ENCODE measurements at regions not wholly inside any gene's neighbourhood (a gene's known extent, or its start where the extent isn't known, plus 50 kb on each side); places are given as distances from the start of the nearest gene placed in this dataset.
A peak's percentile ranks its signal among the peaks of the same experiment; 100 is the strongest.

- peak in 2 of 5 donors; percentile 46 to 49 for DNase-seq
- intact Hi-C loops (cut with DNase I), result no loop called here
- WGBS, 4 donors, result 45 to 52% (median 48%) methylated on average over 10 to 13 of the region's 13 CpGs
Measured at GRCh38 chr14:76920331-76921087, 94.3 kb downstream of the LRRC74A start.

GRCh38 chr14:76919431-76920330 is 93.5 kb downstream of the LRRC74A start:
- ATAC-seq (peak in 3 of 4 donors; percentile 0 to 21 (median 14)), DNase-seq (peak in 4 of 5 donors; percentile 50 to 66 (median 60))
- 15 to 26% (median 21%) methylated on average over 21 of the region's 21 CpGs for WGBS, 4 donors
- intact Hi-C loops (cut with DNase I), result loop anchor here (1.0 to 10.0 kb wide), 12 partner anchors 27 to 121 kb away; partner anchors contain the start of gene IRF2BPL (in 6 of the 10)
- Histone ChIP-seq H3K9me3 (no peaks in the 10 kb centered on the region), H3K36me3 (no peaks in the 10 kb centered on the region), H3K27me3 (no peaks in the 10 kb centered on the region), H3K27ac (peak overlapping the region; percentile 88 to 99 (median 94)), H3K4me3 (peak overlapping the region in 6 of 12 donors; percentile 1 to 19 (median 6)), H3K4me1 (peaks cover 21 to 70% (median 49%) of the 10 kb centered on the region in 12 donors)
- TF ChIP-seq POLR2A (IDR thresholded peaks at IDR 0.05) (no peak), CTCF (IDR thresholded peaks at IDR 0.05) (no peak)

More at GRCh38 chr14:76920331-76921087, 94.3 kb downstream of the LRRC74A start:
- Histone ChIP-seq H3K4me1 (peaks cover 21 to 70% (median 50%) of the 10 kb centered on the region in 12 donors), H3K27ac (peak overlapping the region; percentile 88 to 99 (median 94)), H3K9me3 (no peaks in the 10 kb centered on the region), H3K27me3 (no peaks in the 10 kb centered on the region), H3K36me3 (no peaks in the 10 kb centered on the region), H3K4me3 (no peak overlapping the region)
- no peak for ATAC-seq
- TF ChIP-seq POLR2A (IDR thresholded peaks at IDR 0.05), result no peak
- TF ChIP-seq CTCF (IDR thresholded peaks at IDR 0.05), result no peak

Measured in heart left ventricle (tissue), 16 donors.